Naive thymus-derived CD4-positive, alpha-beta T cell (primary cell): ENCODE measurements at regions not wholly inside any gene's neighbourhood (a gene's known extent, or its start where the extent isn't known, plus 50 kb on each side); places are given as distances from the start of the nearest gene placed in this dataset.

Experiments used
- ATAC-seq: fragments of 150-1000 bp; cut with Tn5 transposase; 2 replicates; pipeline ENCODE4 v1.10.0; 2021; ENCODE audit warnings: mild to moderate bottlenecking, moderate library complexity
- CTCF ChIA-PET: fragments of 350-600 bp; sonication (Branson Sonifier 250); formaldehyde crosslinking; loops from one replicate; lab custom pipeline; 2021; ENCODE audit warnings: antibody characterized with exemption; lab: Charles Lee
- POLR2A ChIA-PET: fragments of 350-600 bp; sonication (Branson Sonifier 250); formaldehyde crosslinking; loops from one replicate; lab custom pipeline; 2021; ENCODE audit warnings: antibody characterized with exemption, inconsistent platforms; lab: Charles Lee
- DNase-seq, 9 donors: peaks; one replicate each; pipeline versions ENCODE4 v3.0.0 to v3.0.0-alpha.2; 2020 to 2022; ENCODE audit warnings: mixed read lengths in 1 of 9
- H3K27ac ChIP-seq: one replicate; pipeline ENCODE4 v1.7.0; 2013; ENCODE audit warnings: mild to moderate bottlenecking, low read depth, low read length, moderate library complexity
- H3K27me3 ChIP-seq, 2 donors: one replicate each; pipeline ENCODE4 v1.7.0; 2013; ENCODE audit warnings: low read length in 2 of 2, mild to moderate bottlenecking in 2 of 2, moderate library complexity in 2 of 2; ENCODE audit not compliant: control insufficient read depth in 2 of 2, insufficient read depth in 2 of 2
- H3K36me3 ChIP-seq, 3 experiments: 1 replicate in 2 of 3; 2 replicates in 1 of 3; pipeline ENCODE4 v1.7.0; 2013; ENCODE audit warnings: low read length in 3 of 3, mild to moderate bottlenecking in 3 of 3, moderate library complexity in 1 of 3; ENCODE audit not compliant: insufficient read depth in 3 of 3, control insufficient read depth in 2 of 3
- H3K4me1 ChIP-seq, 2 donors: one replicate each; pipeline ENCODE4 v1.7.0; 2013; ENCODE audit warnings: low read length in 2 of 2, mild to moderate bottlenecking in 2 of 2, moderate library complexity in 1 of 2; ENCODE audit not compliant: control insufficient read depth in 2 of 2, insufficient read depth in 2 of 2
- H3K4me3 ChIP-seq: 2 replicates; pipeline ENCODE4 v1.7.0; 2013; ENCODE audit warnings: mild to moderate bottlenecking, low read length
- H3K9me3 ChIP-seq, 3 experiments: 1 replicate in 2 of 3; 2 replicates in 1 of 3; pipeline ENCODE4 v1.7.0; 2013; ENCODE audit warnings: low read length in 3 of 3; ENCODE audit not compliant: control insufficient read depth in 2 of 3
- H3K27ac Mint-ChIP-seq, 9 donors: one replicate each; pipeline ENCODE4 v1.8.0; 2020 to 2022; ENCODE audit warnings: mixed read lengths in 9 of 9, mild to moderate bottlenecking in 8 of 9, moderate library complexity in 5 of 9, inconsistent platforms in 2 of 9
- H3K27me3 Mint-ChIP-seq, 5 donors: one replicate each; pipeline ENCODE4 v1.8.0; 2021 to 2022; ENCODE audit warnings: mixed read lengths in 5 of 5, mild to moderate bottlenecking in 1 of 5
- H3K36me3 Mint-ChIP-seq, 5 donors: one replicate each; pipeline ENCODE4 v1.8.0; 2020 to 2022; ENCODE audit warnings: mixed read lengths in 5 of 5, mild to moderate bottlenecking in 3 of 5, inconsistent platforms in 1 of 5
- H3K4me1 Mint-ChIP-seq, 7 donors: one replicate each; pipeline ENCODE4 v1.8.0; 2020 to 2022; ENCODE audit warnings: mixed read lengths in 7 of 7, mild to moderate bottlenecking in 3 of 7, inconsistent platforms in 1 of 7
- H3K4me3 Mint-ChIP-seq, 10 donors: one replicate each; pipeline ENCODE4 v1.8.0; 2020 to 2022; ENCODE audit warnings: mild to moderate bottlenecking in 10 of 10, mixed read lengths in 10 of 10, moderate library complexity in 6 of 10, inconsistent platforms in 2 of 10
- H3K9me3 Mint-ChIP-seq, 11 donors: one replicate each; pipeline ENCODE4 v1.8.0; 2020 to 2022; ENCODE audit warnings: mixed read lengths in 11 of 11, mild to moderate bottlenecking in 4 of 11, inconsistent platforms in 1 of 11, moderate library complexity in 1 of 11
- intact Hi-C, 2 donors: fragments of 100-400 bp; cut with micrococcal nuclease; formaldehyde crosslinking; loops; one replicate each; pipeline ENCODE4 v1.15.1; 2023

GRCh38 chr2:234806818-234807217 is 145.0 kb upstream of the SH3BP4 start:
- H3K4me1 Mint-ChIP-seq = peaks cover 0 to 1% (median 0%) of the 10 kb centered on the region in 7 donors
- intact Hi-C loops = loop anchor here in 1 of 2 donors (2.0 kb wide), 1 partner anchor 74 kb away; no protein-coding TSS in a partner anchor
- no peaks in the 10 kb centered on the region for H3K27me3 ChIP-seq
- H3K4me1 ChIP-seq = no peaks in the 10 kb centered on the region
- DNase-seq (no peak), ATAC-seq (no peak)
- H3K4me3 Mint-ChIP-seq = no peak overlapping the region
- no peak overlapping the region for H3K27ac Mint-ChIP-seq
- no peak overlapping the region for H3K27ac ChIP-seq
- no peaks in the 10 kb centered on the region for H3K9me3 ChIP-seq
- H3K36me3 Mint-ChIP-seq = no peaks in the 10 kb centered on the region
- ChIA-PET POLR2A (no interaction called here), CTCF (no interaction called here)
- peaks cover 0 to 7% (median 1%) of the 10 kb centered on the region in 11 donors for H3K9me3 Mint-ChIP-seq
- H3K4me3 ChIP-seq = no peak overlapping the region
- H3K36me3 ChIP-seq = no peaks in the 10 kb centered on the region
- H3K27me3 Mint-ChIP-seq = peaks cover 5 to 30% (median 22%) of the 10 kb centered on the region in 5 donors

- CTCF ChIA-PET = no interaction called here
- intact Hi-C loops = loop anchor here in 1 of 2 donors (2.0 kb wide), 1 partner anchor 75 kb away; no protein-coding TSS in a partner anchor
- POLR2A ChIA-PET = no interaction called here
These were observed 146.0 kb upstream of the SH3BP4 start for GRCh38 chr2:234805836-234806235.

GRCh38 chr2:234804704-234805103 is 147.1 kb upstream of the SH3BP4 start:
- no peak overlapping the region for H3K27ac Mint-ChIP-seq
- no peaks in the 10 kb centered on the region for H3K36me3 Mint-ChIP-seq
- H3K36me3 ChIP-seq = no peaks in the 10 kb centered on the region
- H3K27ac ChIP-seq = no peak overlapping the region
- no peaks in the 10 kb centered on the region for H3K9me3 ChIP-seq
- POLR2A ChIA-PET = no interaction called here
- intact Hi-C loops = no loop called here
- H3K27me3 Mint-ChIP-seq = peaks cover 5 to 26% (median 24%) of the 10 kb centered on the region in 5 donors
- no peak overlapping the region for H3K4me3 Mint-ChIP-seq
- H3K4me1 Mint-ChIP-seq = no peaks in the 10 kb centered on the region
- no peaks in the 10 kb centered on the region for H3K27me3 ChIP-seq
- peaks cover 0 to 5% (median 1%) of the 10 kb centered on the region in 11 donors for H3K9me3 Mint-ChIP-seq
- no peaks in the 10 kb centered on the region for H3K4me1 ChIP-seq
- DNase-seq = no peak
- no peak for ATAC-seq
- H3K4me3 ChIP-seq = no peak overlapping the region
- CTCF ChIA-PET = no interaction called here

More at GRCh38 chr2:234805836-234806235, 146.0 kb upstream of the SH3BP4 start:
- Mint-ChIP-seq H3K4me3 (no peak overlapping the region), H3K36me3 (no peaks in the 10 kb centered on the region), H3K27me3 (peaks cover 5 to 31% (median 21%) of the 10 kb centered on the region in 5 donors), H3K4me1 (peaks cover 0 to 1% (median 0%) of the 10 kb centered on the region in 7 donors), H3K27ac (no peak overlapping the region), H3K9me3 (peaks cover 0 to 7% (median 1%) of the 10 kb centered on the region in 11 donors)
- Histone ChIP-seq H3K27ac (no peak overlapping the region), H3K4me1 (no peaks in the 10 kb centered on the region), H3K36me3 (no peaks in the 10 kb centered on the region), H3K4me3 (no peak overlapping the region), H3K9me3 (no peaks in the 10 kb centered on the region), H3K27me3 (no peaks in the 10 kb centered on the region)
- ATAC-seq (no peak), DNase-seq (no peak)

- no peak overlapping the region for H3K27ac ChIP-seq
- DNase-seq = no peak
- H3K27me3 ChIP-seq = no peaks in the 10 kb centered on the region
- H3K27ac Mint-ChIP-seq = no peak overlapping the region
- no peaks in the 10 kb centered on the region for H3K36me3 Mint-ChIP-seq
- H3K9me3 ChIP-seq = no peaks in the 10 kb centered on the region
- H3K36me3 ChIP-seq = no peaks in the 10 kb centered on the region
- no peak overlapping the region for H3K4me3 ChIP-seq
- no peaks in the 10 kb centered on the region for H3K4me1 Mint-ChIP-seq
- no peaks in the 10 kb centered on the region for H3K4me1 ChIP-seq
- ChIA-PET POLR2A (no interaction called here), CTCF (no interaction called here)
- peaks cover 0 to 5% (median 0%) of the 10 kb centered on the region in 11 donors for H3K9me3 Mint-ChIP-seq
- peaks cover 5 to 32% (median 16%) of the 10 kb centered on the region in 5 donors for H3K27me3 Mint-ChIP-seq
- intact Hi-C loops = no loop called here
- no peak for ATAC-seq
- H3K4me3 Mint-ChIP-seq = no peak overlapping the region
These were observed 149.0 kb upstream of the SH3BP4 start for GRCh38 chr2:234802845-234803171.

- Mint-ChIP-seq H3K9me3 (peaks cover 0 to 4% (median 0%) of the 10 kb centered on the region in 11 donors), H3K27ac (no peak overlapping the region), H3K36me3 (no peaks in the 10 kb centered on the region), H3K4me1 (no peaks in the 10 kb centered on the region), H3K27me3 (peaks cover 5 to 35% (median 18%) of the 10 kb centered on the region in 5 donors), H3K4me3 (no peak overlapping the region)
- no peaks in the 10 kb centered on the region for H3K36me3 ChIP-seq
- H3K9me3 ChIP-seq = no peaks in the 10 kb centered on the region
- H3K27me3 ChIP-seq = no peaks in the 10 kb centered on the region
- ChIA-PET CTCF (no interaction called here), POLR2A (no interaction called here)
- H3K4me1 ChIP-seq = no peaks in the 10 kb centered on the region
- ATAC-seq = no peak
- DNase-seq = no peak
- no peak overlapping the region for H3K27ac ChIP-seq
- intact Hi-C loops = no loop called here
- H3K4me3 ChIP-seq = no peak overlapping the region
These were observed 149.6 kb upstream of the SH3BP4 start for GRCh38 chr2:234802071-234802844.

GRCh38 chr2:234797566-234798250 is 154.1 kb upstream of the SH3BP4 start:
- Mint-ChIP-seq H3K36me3 (no peaks in the 10 kb centered on the region), H3K9me3 (peaks cover 0 to 2% (median 0%) of the 10 kb centered on the region in 11 donors), H3K27ac (no peak overlapping the region), H3K27me3 (peaks cover 0 to 51% (median 19%) of the 10 kb centered on the region in 5 donors), H3K4me1 (no peaks in the 10 kb centered on the region), H3K4me3 (no peak overlapping the region)
- no peaks in the 10 kb centered on the region for H3K4me1 ChIP-seq
- no peaks in the 10 kb centered on the region for H3K36me3 ChIP-seq
- DNase-seq = no peak
- H3K27me3 ChIP-seq = no peaks in the 10 kb centered on the region
- ATAC-seq = no peak
- ChIA-PET POLR2A (no interaction called here), CTCF (no interaction called here)
- H3K9me3 ChIP-seq = no peaks in the 10 kb centered on the region
- H3K4me3 ChIP-seq = no peak overlapping the region
- intact Hi-C loops = no loop called here
- H3K27ac ChIP-seq = no peak overlapping the region
